Peyer's patch (tissue), 4 donors: ENCODE measurements at regions not wholly inside any gene's neighbourhood (a gene's known extent, or its start where the extent isn't known, plus 50 kb on each side); places are given as distances from the start of the nearest gene placed in this dataset.
"Not testable (repeated sequence)": the region's sequence is repeated elsewhere in the genome, so short reads cannot be mapped to it uniquely, and the experiment has no call there.

ENCODE experiments used
- DNase-seq, 3 donors: peaks; one replicate each; pipeline ENCODE4 v3.0.0-alpha.2; 2017 to 2019
- H3K27ac ChIP-seq, 4 donors: fragments of 200-600 bp; sonication (generic); one replicate each; pipeline ENCODE4 v1.5.1; 2016 to 2019
- H3K27me3 ChIP-seq, 2 donors: fragments of 200-600 bp; sonication (generic); one replicate each; pipeline ENCODE4 v1.5.1; 2019
- H3K36me3 ChIP-seq, 3 donors: fragments of 200-600 bp; sonication (generic); one replicate each; pipeline ENCODE4 v1.5.1; 2016 to 2019
- H3K4me1 ChIP-seq, 4 donors: fragments of 200-600 bp; sonication (generic); one replicate each; pipeline ENCODE4 v1.5.1; 2016 to 2019
- H3K4me3 ChIP-seq, 4 donors: fragments of 200-600 bp; sonication (generic); 1 replicate in 3 of 4; 2 replicates in 1 of 4; pipeline ENCODE4 v1.5.1; 2016 to 2019; ENCODE audit warnings: mild to moderate bottlenecking in 1 of 4
- H3K9me3 ChIP-seq, 4 donors: fragments of 200-600 bp; sonication (generic); one replicate each; pipeline ENCODE4 v1.5.1; 2016 to 2019; ENCODE audit warnings: mild to moderate bottlenecking in 1 of 4
- POLR2A ChIP-seq, 2 donors: fragments of 450-650 bp; IDR thresholded peaks; one replicate each; pipeline ENCODE4 v1.5.1; 2017; ENCODE audit warnings: antibody characterized with exemption in 2 of 2, mild to moderate bottlenecking in 2 of 2, moderate library complexity in 2 of 2
- TF ChIP-seq, protein P1 (sequence below), 6 experiments: fragments of 450-650 bp in 4 of 6; fragments of 200-600 bp in 2 of 6; sonication (generic) in 1 of 6; IDR thresholded peaks; one replicate each; pipeline ENCODE4 v1.5.1; 2017 to 2019; ENCODE audit warnings: antibody characterized with exemption in 6 of 6, mild to moderate bottlenecking in 3 of 6, moderate library complexity in 1 of 6

GRCh38 chr3:69660631-69661030 is 78.6 kb upstream of the MITF start:
- peaks cover 0 to 4% (median 0%) of the 10 kb centered on the region in 4 donors for H3K4me1 ChIP-seq
- H3K36me3 ChIP-seq: no peaks in the 10 kb centered on the region
- no peaks in the 10 kb centered on the region for H3K27me3 ChIP-seq
- TF ChIP-seq, protein P1, sequence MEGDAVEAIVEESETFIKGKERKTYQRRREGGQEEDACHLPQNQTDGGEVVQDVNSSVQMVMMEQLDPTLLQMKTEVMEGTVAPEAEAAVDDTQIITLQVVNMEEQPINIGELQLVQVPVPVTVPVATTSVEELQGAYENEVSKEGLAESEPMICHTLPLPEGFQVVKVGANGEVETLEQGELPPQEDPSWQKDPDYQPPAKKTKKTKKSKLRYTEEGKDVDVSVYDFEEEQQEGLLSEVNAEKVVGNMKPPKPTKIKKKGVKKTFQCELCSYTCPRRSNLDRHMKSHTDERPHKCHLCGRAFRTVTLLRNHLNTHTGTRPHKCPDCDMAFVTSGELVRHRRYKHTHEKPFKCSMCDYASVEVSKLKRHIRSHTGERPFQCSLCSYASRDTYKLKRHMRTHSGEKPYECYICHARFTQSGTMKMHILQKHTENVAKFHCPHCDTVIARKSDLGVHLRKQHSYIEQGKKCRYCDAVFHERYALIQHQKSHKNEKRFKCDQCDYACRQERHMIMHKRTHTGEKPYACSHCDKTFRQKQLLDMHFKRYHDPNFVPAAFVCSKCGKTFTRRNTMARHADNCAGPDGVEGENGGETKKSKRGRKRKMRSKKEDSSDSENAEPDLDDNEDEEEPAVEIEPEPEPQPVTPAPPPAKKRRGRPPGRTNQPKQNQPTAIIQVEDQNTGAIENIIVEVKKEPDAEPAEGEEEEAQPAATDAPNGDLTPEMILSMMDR (IDR thresholded peaks at IDR 0.05): no peak
- no peak for TF ChIP-seq POLR2A (IDR thresholded peaks at IDR 0.05)
- H3K27ac ChIP-seq: no peak overlapping the region
- no peak overlapping the region for H3K4me3 ChIP-seq
- H3K9me3 ChIP-seq: no peaks in the 10 kb centered on the region
- DNase-seq: no peak

- no peaks in the 10 kb centered on the region for H3K4me1 ChIP-seq
- no peak for DNase-seq
- no peaks in the 10 kb centered on the region for H3K27me3 ChIP-seq
- no peaks in the 10 kb centered on the region for H3K36me3 ChIP-seq
- no peak for TF ChIP-seq POLR2A (IDR thresholded peaks at IDR 0.05)
- TF ChIP-seq, protein P1 (IDR thresholded peaks at IDR 0.05): no peak
- no peaks in the 10 kb centered on the region for H3K9me3 ChIP-seq
- H3K27ac ChIP-seq: no peak overlapping the region
- no peak overlapping the region for H3K4me3 ChIP-seq
These were observed 79.9 kb upstream of the MITF start for GRCh38 chr3:69659180-69659910.

- no peaks in the 10 kb centered on the region for H3K36me3 ChIP-seq
- H3K4me3 ChIP-seq: no peak overlapping the region
- no peaks in the 10 kb centered on the region for H3K4me1 ChIP-seq
- no peaks in the 10 kb centered on the region for H3K9me3 ChIP-seq
- H3K27ac ChIP-seq: no peak overlapping the region
- no peaks in the 10 kb centered on the region for H3K27me3 ChIP-seq
- TF ChIP-seq POLR2A (IDR thresholded peaks at IDR 0.05): no peak
- TF ChIP-seq, protein P1 (IDR thresholded peaks at IDR 0.05): no peak
- no peak for DNase-seq
These were observed 80.6 kb upstream of the MITF start for GRCh38 chr3:69658514-69659140.

- not testable (repeated sequence) for H3K27me3 ChIP-seq, H3K27ac ChIP-seq
These were observed 82.2 kb upstream of the MITF start for GRCh38 chr3:69657030-69657429.

GRCh38 chr3:69651765-69652164 is 87.5 kb upstream of the MITF start:
- DNase-seq: no peak
- Histone ChIP-seq H3K27me3 (no peaks in the 10 kb centered on the region), H3K27ac (no peak overlapping the region), H3K36me3 (no peaks in the 10 kb centered on the region), H3K4me1 (no peaks in the 10 kb centered on the region), H3K9me3 (no peaks in the 10 kb centered on the region), H3K4me3 (no peak overlapping the region)
- TF ChIP-seq POLR2A (IDR thresholded peaks at IDR 0.05): no peak
- TF ChIP-seq, protein P1 (IDR thresholded peaks at IDR 0.05): no peak

More at GRCh38 chr3:69657030-69657429, 82.2 kb upstream of the MITF start:
- H3K4me1 ChIP-seq, DNase-seq, H3K9me3 ChIP-seq, H3K4me3 ChIP-seq, H3K36me3 ChIP-seq: not testable (repeated sequence)

DNA sequence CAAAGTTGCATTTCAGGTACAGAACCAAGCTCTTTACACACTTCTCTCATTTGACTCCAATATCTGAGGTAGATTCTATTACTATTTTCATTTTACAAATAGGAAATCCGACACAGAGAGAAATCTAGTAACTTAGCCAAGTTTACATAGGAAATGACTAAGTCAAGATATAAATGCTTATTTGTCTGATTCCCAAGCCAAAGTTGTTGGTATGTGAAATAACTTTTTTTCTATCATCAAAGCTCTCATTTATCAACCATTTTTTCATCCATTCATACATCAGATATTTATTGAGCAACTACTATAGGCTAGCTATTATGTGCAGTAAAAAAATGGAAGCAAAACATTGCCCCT is 89.2 kb upstream of the MITF start:
- Histone ChIP-seq H3K4me1 (no peaks in the 10 kb centered on the region), H3K27me3 (no peaks in the 10 kb centered on the region), H3K4me3 (no peak overlapping the region), H3K27ac (no peak overlapping the region), H3K9me3 (no peaks in the 10 kb centered on the region), H3K36me3 (no peaks in the 10 kb centered on the region)
- no peak for TF ChIP-seq POLR2A (IDR thresholded peaks at IDR 0.05)
- TF ChIP-seq, protein P1 (IDR thresholded peaks at IDR 0.05): no peak
- no peak for DNase-seq
